ENCODE measurements at regions not wholly inside any gene's neighbourhood (a gene's known extent, or its start where the extent isn't known, plus 50 kb on each side); places are given as distances from the start of the nearest gene placed in this dataset.

- TF ChIP-seq, protein P1, sequence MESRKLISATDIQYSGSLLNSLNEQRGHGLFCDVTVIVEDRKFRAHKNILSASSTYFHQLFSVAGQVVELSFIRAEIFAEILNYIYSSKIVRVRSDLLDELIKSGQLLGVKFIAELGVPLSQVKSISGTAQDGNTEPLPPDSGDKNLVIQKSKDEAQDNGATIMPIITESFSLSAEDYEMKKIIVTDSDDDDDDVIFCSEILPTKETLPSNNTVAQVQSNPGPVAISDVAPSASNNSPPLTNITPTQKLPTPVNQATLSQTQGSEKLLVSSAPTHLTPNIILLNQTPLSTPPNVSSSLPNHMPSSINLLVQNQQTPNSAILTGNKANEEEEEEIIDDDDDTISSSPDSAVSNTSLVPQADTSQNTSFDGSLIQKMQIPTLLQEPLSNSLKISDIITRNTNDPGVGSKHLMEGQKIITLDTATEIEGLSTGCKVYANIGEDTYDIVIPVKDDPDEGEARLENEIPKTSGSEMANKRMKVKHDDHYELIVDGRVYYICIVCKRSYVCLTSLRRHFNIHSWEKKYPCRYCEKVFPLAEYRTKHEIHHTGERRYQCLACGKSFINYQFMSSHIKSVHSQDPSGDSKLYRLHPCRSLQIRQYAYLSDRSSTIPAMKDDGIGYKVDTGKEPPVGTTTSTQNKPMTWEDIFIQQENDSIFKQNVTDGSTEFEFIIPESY (IDR thresholded peaks at IDR 0.05): no peak
- TF ChIP-seq EGR1 (IDR thresholded peaks at IDR 0.05; ENCODE audit: low read depth in 2 of 2) (no peak), HNF4G (IDR thresholded peaks at IDR 0.05) (no peak), TAF1 (conservative IDR thresholded peaks at IDR 0.05) (no peak), FOXA2 (IDR thresholded peaks at IDR 0.05) (no peak), RXRA (IDR thresholded peaks at IDR 0.05) (no peak), GABPA (IDR thresholded peaks at IDR 0.05 in 1 of 2, conservative IDR thresholded peaks at IDR 0.05 in 1 of 2) (no peak), YY1 (IDR thresholded peaks at IDR 0.05) (no peak), HNF4A (conservative IDR thresholded peaks at IDR 0.05) (no peak), NR2F2 (IDR thresholded peaks at IDR 0.05) (no peak)
- TF ChIP-seq, protein P2, sequence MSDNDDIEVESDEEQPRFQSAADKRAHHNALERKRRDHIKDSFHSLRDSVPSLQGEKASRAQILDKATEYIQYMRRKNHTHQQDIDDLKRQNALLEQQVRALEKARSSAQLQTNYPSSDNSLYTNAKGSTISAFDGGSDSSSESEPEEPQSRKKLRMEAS (IDR thresholded peaks at IDR 0.05): no peak
- TF ChIP-seq, protein P3, sequence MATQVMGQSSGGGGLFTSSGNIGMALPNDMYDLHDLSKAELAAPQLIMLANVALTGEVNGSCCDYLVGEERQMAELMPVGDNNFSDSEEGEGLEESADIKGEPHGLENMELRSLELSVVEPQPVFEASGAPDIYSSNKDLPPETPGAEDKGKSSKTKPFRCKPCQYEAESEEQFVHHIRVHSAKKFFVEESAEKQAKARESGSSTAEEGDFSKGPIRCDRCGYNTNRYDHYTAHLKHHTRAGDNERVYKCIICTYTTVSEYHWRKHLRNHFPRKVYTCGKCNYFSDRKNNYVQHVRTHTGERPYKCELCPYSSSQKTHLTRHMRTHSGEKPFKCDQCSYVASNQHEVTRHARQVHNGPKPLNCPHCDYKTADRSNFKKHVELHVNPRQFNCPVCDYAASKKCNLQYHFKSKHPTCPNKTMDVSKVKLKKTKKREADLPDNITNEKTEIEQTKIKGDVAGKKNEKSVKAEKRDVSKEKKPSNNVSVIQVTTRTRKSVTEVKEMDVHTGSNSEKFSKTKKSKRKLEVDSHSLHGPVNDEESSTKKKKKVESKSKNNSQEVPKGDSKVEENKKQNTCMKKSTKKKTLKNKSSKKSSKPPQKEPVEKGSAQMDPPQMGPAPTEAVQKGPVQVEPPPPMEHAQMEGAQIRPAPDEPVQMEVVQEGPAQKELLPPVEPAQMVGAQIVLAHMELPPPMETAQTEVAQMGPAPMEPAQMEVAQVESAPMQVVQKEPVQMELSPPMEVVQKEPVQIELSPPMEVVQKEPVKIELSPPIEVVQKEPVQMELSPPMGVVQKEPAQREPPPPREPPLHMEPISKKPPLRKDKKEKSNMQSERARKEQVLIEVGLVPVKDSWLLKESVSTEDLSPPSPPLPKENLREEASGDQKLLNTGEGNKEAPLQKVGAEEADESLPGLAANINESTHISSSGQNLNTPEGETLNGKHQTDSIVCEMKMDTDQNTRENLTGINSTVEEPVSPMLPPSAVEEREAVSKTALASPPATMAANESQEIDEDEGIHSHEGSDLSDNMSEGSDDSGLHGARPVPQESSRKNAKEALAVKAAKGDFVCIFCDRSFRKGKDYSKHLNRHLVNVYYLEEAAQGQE (IDR thresholded peaks at IDR 0.05): no peak
- TF ChIP-seq, protein P4, sequence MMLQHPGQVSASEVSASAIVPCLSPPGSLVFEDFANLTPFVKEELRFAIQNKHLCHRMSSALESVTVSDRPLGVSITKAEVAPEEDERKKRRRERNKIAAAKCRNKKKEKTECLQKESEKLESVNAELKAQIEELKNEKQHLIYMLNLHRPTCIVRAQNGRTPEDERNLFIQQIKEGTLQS (IDR thresholded peaks at IDR 0.05): no peak
- H3K27ac ChIP-seq (ENCODE audit: low read depth in 1 of 2, low read length in 2 of 2): no peak overlapping the region
- DNase-seq (ENCODE audit: low spot score): no peak
- no peak overlapping the region for H3K9ac ChIP-seq (ENCODE audit: low read depth in 1 of 2, low read length in 2 of 2)
- no peaks in the 10 kb centered on the region for H3K4me1 ChIP-seq (ENCODE audit: control insufficient read depth in 4 of 4, insufficient read depth in 4 of 4, low read length in 3 of 4)
- no peak overlapping the region for H3K4me3 ChIP-seq (ENCODE audit: low read depth in 1 of 3, low read length in 3 of 3)
- H3K9me3 ChIP-seq (ENCODE audit: control insufficient read depth in 4 of 4, low read length in 3 of 4): no peaks in the 10 kb centered on the region
- no peaks in the 10 kb centered on the region for H3K27me3 ChIP-seq (ENCODE audit: control insufficient read depth in 4 of 4, insufficient read depth in 4 of 4, low read length in 3 of 4)
- H3K36me3 ChIP-seq (ENCODE audit: control insufficient read depth in 4 of 4, insufficient read depth in 3 of 4, low read depth in 1 of 4, low read length in 3 of 4): no peaks in the 10 kb centered on the region
- 53% methylated on average over 1 of the region's 1 CpG for WGBS
Observed at GRCh38 chr7:113717739-113718138, 201.1 kb downstream of the PPP1R3A start.

GRCh38 chr7:113715981-113716856 lies 202.6 kb downstream of the PPP1R3A start:
- WGBS: 54% methylated on average over 8 of the region's 8 CpGs
- TF ChIP-seq HNF4A (conservative IDR thresholded peaks at IDR 0.05) (no peak), FOXA2 (IDR thresholded peaks at IDR 0.05) (no peak), FOXA1 (IDR thresholded peaks at IDR 0.05) (no peak), HNF4G (IDR thresholded peaks at IDR 0.05) (no peak)
- TF ChIP-seq, protein P1 (IDR thresholded peaks at IDR 0.05): no peak
- TF ChIP-seq, protein P4 (IDR thresholded peaks at IDR 0.05): no peak
- DNase-seq (ENCODE audit: low spot score): no peak
- Histone ChIP-seq H3K9me3 (ENCODE audit: control insufficient read depth in 4 of 4, low read length in 3 of 4) (no peaks in the 10 kb centered on the region), H3K9ac (ENCODE audit: low read depth in 1 of 2, low read length in 2 of 2) (no peak overlapping the region), H3K27me3 (ENCODE audit: control insufficient read depth in 4 of 4, insufficient read depth in 4 of 4, low read length in 3 of 4) (no peaks in the 10 kb centered on the region), H3K36me3 (ENCODE audit: control insufficient read depth in 4 of 4, insufficient read depth in 3 of 4, low read depth in 1 of 4, low read length in 3 of 4) (no peaks in the 10 kb centered on the region), H3K27ac (ENCODE audit: low read depth in 1 of 2, low read length in 2 of 2) (no peak overlapping the region), H3K4me3 (ENCODE audit: low read depth in 1 of 3, low read length in 3 of 3) (no peak overlapping the region), H3K4me1 (ENCODE audit: control insufficient read depth in 4 of 4, insufficient read depth in 4 of 4, low read length in 3 of 4) (no peaks in the 10 kb centered on the region)

Measured in liver (tissue), 7 donors.